Esophagus squamous epithelium (tissue), 5 donors: ENCODE measurements at regions not wholly inside any gene's neighbourhood (a gene's known extent, or its start where the extent isn't known, plus 50 kb on each side); places are given as distances from the start of the nearest gene placed in this dataset.
"Not testable (repeated sequence)": the region's sequence is repeated elsewhere in the genome, so short reads cannot be mapped to it uniquely, and the experiment has no call there.

ENCODE experiments used
- DNase-seq: peaks from one replicate; lab custom pipeline; 2025; lab: John Stamatoyannopoulos, UW
- H3K27ac ChIP-seq, 4 donors: fragments of 200-600 bp; sonication (generic); one replicate each; pipeline ENCODE4 v1.5.1; 2016 to 2019; ENCODE audit warnings: mild to moderate bottlenecking in 1 of 4
- H3K27me3 ChIP-seq, 4 donors: fragments of 200-600 bp; sonication (generic); 1 replicate in 3 of 4; 2 replicates in 1 of 4; pipeline versions ENCODE4 v1.5.1 to v1.6.0; 2017 to 2021; ENCODE audit warnings: antibody characterized with exemption in 1 of 4
- H3K36me3 ChIP-seq, 3 donors: fragments of 200-600 bp; sonication (generic); one replicate each; pipeline ENCODE4 v1.5.1; 2016 to 2019
- H3K4me1 ChIP-seq, 3 donors: fragments of 200-600 bp; sonication (generic); one replicate each; pipeline ENCODE4 v1.5.1; 2017 to 2019
- H3K4me3 ChIP-seq, 4 donors: fragments of 200-600 bp; sonication (generic); 1 replicate in 3 of 4; 2 replicates in 1 of 4; pipeline ENCODE4 v1.5.1; 2016 to 2019; ENCODE audit warnings: mild to moderate bottlenecking in 2 of 4, moderate library complexity in 1 of 4
- H3K9me3 ChIP-seq, 3 donors: fragments of 200-600 bp; sonication (generic); one replicate each; pipeline ENCODE4 v1.5.1; 2016 to 2019
- POLR2A ChIP-seq, 4 donors: fragments of 450-650 bp; IDR thresholded peaks; one replicate each; pipeline ENCODE4 v1.6.1; 2017; ENCODE audit warnings: antibody characterized with exemption in 4 of 4, mild to moderate bottlenecking in 4 of 4, moderate library complexity in 3 of 4
- WGBS, 2 donors: methylation state at CpG; one replicate each; pipeline ENCODE4 v1.1.5; 2018; 5-methylcytosine and 5-hydroxymethylcytosine counted together
- intact Hi-C: fragments of 100-400 bp; cut with DNase I; formaldehyde crosslinking; loops from one replicate; pipeline ENCODE4 v1.15.0; 2022
- TF ChIP-seq, protein P1 (sequence below), 6 experiments: fragments of 450-650 bp in 4 of 6; fragments of 200-600 bp in 2 of 6; sonication (generic) in 2 of 6; IDR thresholded peaks; one replicate each; pipeline ENCODE4 v1.5.1; 2016 to 2019; ENCODE audit warnings: antibody characterized with exemption in 6 of 6, mild to moderate bottlenecking in 4 of 6, moderate library complexity in 4 of 6
- donor health status: DM: yes; HTN: yes; CAD: no.

DNA sequence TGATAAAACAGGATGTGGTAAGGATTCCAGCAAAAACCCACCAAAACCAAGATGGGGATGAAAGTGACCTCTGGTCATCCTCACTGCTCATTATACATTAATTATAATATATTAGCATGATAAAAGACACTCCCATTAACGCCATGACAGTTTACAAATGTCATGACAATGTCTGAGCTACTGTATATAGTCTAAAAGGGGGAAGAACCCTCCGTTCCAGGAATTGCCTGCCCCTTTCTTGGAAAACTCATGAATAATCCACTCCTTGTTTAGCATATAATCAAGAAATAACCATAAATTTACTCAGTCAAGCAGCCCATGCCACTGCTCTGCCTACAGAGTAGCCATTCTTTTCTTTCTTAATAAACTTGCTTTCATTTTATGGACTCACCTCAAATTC, 96.4 kb upstream of the VLDLR start:
- no peak for DNase-seq
- Histone ChIP-seq H3K4me3 (no peak overlapping the region), H3K36me3 (no peaks in the 10 kb centered on the region), H3K27me3 (no peaks in the 10 kb centered on the region), H3K27ac (no peak overlapping the region), H3K9me3 (no peaks in the 10 kb centered on the region), H3K4me1 (no peaks in the 10 kb centered on the region)
- 78 to 85% methylated on average over 2 of the region's 2 CpGs for WGBS, 2 donors
- intact Hi-C loops, result no loop called here
- no peak for TF ChIP-seq POLR2A (IDR thresholded peaks at IDR 0.05)

DNA sequence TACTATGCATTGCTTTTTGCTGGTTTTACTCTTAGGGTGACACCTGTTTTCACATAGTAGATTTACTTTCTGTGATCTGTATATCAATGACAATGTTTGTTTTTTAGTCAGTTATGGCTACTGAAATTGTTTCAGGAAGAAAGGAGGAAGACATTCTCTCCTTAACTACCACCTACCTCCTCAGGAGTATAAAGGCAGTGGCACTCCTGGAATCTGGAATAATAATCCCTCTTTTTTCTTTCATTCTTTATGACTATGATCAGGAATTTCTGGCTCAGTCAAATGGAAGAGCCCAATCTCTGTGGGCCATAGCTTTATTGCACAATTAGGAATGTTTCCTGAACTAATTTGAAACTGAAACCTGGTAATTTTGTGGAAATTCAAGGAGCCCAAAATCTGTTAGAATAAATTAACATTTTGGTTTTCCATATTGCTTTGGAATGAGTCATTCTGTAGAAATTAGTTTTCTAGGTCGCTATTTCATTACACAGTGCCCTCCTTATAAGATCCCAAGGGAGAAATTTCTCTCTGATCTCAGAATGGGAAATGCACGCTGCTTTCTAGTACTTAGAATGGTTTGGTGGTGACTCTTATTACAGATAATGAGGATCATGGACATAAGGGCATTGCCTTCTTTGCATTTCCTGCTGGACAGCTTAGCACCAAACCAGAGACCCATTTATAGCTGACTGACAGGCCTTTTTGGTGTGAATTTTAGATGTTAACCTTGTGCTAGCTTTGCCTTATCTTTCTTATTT, 95.3 kb upstream of the VLDLR start:
- Histone ChIP-seq H3K27me3 (no peaks in the 10 kb centered on the region), H3K4me1 (no peaks in the 10 kb centered on the region), H3K4me3 (no peak overlapping the region), H3K27ac (no peak overlapping the region), H3K9me3 (no peaks in the 10 kb centered on the region), H3K36me3 (no peaks in the 10 kb centered on the region)
- no peak for TF ChIP-seq POLR2A (IDR thresholded peaks at IDR 0.05)
- TF ChIP-seq, protein P1, sequence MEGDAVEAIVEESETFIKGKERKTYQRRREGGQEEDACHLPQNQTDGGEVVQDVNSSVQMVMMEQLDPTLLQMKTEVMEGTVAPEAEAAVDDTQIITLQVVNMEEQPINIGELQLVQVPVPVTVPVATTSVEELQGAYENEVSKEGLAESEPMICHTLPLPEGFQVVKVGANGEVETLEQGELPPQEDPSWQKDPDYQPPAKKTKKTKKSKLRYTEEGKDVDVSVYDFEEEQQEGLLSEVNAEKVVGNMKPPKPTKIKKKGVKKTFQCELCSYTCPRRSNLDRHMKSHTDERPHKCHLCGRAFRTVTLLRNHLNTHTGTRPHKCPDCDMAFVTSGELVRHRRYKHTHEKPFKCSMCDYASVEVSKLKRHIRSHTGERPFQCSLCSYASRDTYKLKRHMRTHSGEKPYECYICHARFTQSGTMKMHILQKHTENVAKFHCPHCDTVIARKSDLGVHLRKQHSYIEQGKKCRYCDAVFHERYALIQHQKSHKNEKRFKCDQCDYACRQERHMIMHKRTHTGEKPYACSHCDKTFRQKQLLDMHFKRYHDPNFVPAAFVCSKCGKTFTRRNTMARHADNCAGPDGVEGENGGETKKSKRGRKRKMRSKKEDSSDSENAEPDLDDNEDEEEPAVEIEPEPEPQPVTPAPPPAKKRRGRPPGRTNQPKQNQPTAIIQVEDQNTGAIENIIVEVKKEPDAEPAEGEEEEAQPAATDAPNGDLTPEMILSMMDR (IDR thresholded peaks at IDR 0.05), result no peak
- WGBS, 2 donors, result 68 to 75% methylated on average over 2 of the region's 2 CpGs
- intact Hi-C loops, result no loop called here
- DNase-seq, result no peak

DNA sequence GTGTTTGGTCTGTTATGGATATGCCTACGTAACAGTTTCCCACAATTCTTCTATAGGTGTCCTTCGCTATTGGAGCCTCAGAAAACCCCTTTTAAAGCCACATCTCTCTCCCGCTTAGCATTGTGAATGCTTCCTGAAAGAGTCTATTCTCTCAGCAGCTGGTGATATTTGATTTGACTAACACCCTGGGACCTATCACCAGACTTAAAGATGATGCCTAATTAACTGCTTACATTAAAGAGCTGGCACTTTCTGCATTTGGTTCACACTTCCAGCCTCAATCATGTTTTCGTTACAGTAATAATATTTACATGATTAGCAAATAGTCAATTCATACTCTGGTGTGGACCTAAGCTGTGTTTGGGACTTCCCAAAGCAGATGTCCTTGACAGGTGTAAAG, 90.1 kb upstream of the VLDLR start:
- 77 to 86% methylated on average over 4 of the region's 4 CpGs for WGBS, 2 donors
- no peak overlapping the region for H3K4me3 ChIP-seq
- no peak for TF ChIP-seq POLR2A (IDR thresholded peaks at IDR 0.05)
- TF ChIP-seq, protein P1 (IDR thresholded peaks at IDR 0.05), result no peak
- no peak for DNase-seq
- intact Hi-C loops, result no loop called here
- no peak overlapping the region for H3K27ac ChIP-seq
- no peaks in the 10 kb centered on the region for H3K4me1 ChIP-seq
- no peaks in the 10 kb centered on the region for H3K36me3 ChIP-seq
- H3K9me3 ChIP-seq, result no peaks in the 10 kb centered on the region
- no peaks in the 10 kb centered on the region for H3K27me3 ChIP-seq

DNA sequence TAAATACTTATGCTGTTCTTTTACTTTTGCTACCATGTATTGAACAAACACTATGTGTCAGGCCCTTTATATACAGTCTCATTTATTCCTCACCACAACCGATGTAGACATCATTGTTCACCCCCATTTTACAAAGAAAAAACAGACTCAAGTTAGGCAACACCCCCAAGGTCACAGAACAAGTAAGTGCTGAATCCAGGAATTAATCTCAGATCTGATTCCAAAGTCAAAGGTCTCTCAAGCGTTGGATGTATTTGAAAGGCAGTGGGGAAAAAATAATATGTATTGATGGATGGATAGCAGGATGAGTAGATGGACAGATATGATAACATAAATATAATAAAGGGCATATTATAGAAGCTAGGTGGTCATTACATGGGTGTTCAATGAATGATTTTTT, 85.1 kb upstream of the VLDLR start:
- Histone ChIP-seq H3K27ac (no peak overlapping the region), H3K9me3 (no peaks in the 10 kb centered on the region), H3K27me3 (no peaks in the 10 kb centered on the region), H3K4me3 (no peak overlapping the region), H3K36me3 (no peaks in the 10 kb centered on the region), H3K4me1 (no peaks in the 10 kb centered on the region)
- DNase-seq, result no peak
- intact Hi-C loops, result loop anchor here (5.0 kb wide), 1 partner anchor 56 kb away; no protein-coding TSS in a partner anchor
- 64 to 77% methylated on average over 2 of the region's 2 CpGs for WGBS, 2 donors
- no peak for TF ChIP-seq POLR2A (IDR thresholded peaks at IDR 0.05)
- TF ChIP-seq, protein P1 (IDR thresholded peaks at IDR 0.05), result no peak

DNA sequence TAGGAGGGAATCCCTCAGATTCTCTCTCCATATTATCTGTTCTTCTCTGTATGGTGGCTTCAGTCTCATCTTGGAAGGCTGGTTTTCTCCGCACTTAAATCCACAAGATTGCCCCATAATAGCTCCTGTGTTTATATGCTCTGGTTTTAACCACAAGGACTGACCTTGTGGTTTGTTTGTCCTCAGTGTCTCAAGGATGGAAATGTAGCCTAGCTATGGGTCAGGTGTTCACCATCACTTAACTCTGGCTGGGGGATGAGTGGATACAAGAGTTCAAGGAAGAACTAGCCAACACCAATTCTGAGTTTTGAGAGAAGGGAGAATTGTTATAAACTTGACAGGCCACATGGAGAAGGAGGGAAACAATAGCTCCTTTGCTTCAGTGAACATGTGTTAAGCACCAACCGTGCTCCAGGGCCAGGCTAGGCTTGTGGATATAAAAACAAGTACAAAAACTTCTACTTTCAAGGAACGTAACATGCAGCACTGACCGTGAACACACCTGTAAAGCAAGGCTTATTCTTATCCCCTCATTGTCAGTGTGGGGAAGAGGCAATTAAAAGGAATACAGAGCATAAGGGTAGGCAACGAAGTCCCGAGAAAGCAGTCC, 75.6 kb upstream of the VLDLR start:
- H3K27ac ChIP-seq, result no peak overlapping the region
- H3K9me3 ChIP-seq, result no peaks in the 10 kb centered on the region
- no peaks in the 10 kb centered on the region for H3K27me3 ChIP-seq
- DNase-seq, result no peak
- no peak for TF ChIP-seq POLR2A (IDR thresholded peaks at IDR 0.05)
- TF ChIP-seq, protein P1 (IDR thresholded peaks at IDR 0.05), result no peak
- no peaks in the 10 kb centered on the region for H3K36me3 ChIP-seq
- no peaks in the 10 kb centered on the region for H3K4me1 ChIP-seq
- no peak overlapping the region for H3K4me3 ChIP-seq
- intact Hi-C loops, result no loop called here
- WGBS, 2 donors, result 74 to 81% methylated on average over 6 of the region's 6 CpGs

DNA sequence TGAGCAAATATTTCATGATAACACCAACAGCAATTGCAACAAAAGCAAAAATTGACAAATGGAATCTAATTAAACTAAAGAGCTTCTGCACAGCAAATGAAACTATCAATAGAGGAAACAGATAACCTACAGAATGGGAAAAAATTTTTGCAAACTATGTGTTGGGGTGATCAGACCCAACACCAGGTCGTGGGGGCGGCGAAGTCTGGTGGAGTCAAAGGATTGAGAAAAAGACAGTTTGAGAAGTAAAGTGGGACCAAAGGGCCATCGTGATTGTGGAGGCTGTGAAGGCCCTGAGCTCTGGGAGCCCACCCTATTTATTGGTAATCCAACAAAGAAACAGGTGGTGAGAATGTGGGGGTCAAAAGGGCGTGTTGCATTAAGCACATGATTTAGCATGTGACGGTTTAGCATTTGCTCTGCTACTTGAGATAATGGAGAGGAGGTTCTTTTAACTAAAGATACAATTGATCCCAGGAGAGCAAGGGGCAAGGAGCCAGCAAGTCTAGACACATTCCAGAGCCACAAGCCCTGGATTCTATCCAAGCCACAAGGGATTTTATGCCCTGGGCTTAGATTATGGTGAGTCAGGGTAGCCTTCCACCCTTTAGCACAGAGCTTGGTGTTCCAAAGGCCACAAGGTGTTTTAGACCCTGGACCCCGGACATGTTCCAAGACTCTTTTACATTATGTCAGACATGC, 65.5 kb upstream of the VLDLR start:
- intact Hi-C loops, DNase-seq, H3K36me3 ChIP-seq, H3K27ac ChIP-seq, H3K27me3 ChIP-seq, H3K4me3 ChIP-seq, H3K9me3 ChIP-seq: not testable (repeated sequence)
- 80 to 87% methylated on average over 6 to 7 of the region's 7 CpGs for WGBS, 2 donors
- peaks cover 0 to 17% (median 6%) of the 10 kb centered on the region in 3 donors for H3K4me1 ChIP-seq
